Pancreas (tissue), 10 donors: ENCODE measurements at regions not wholly inside any gene's neighbourhood (a gene's known extent, or its start where the extent isn't known, plus 50 kb on each side); places are given as distances from the start of the nearest gene placed in this dataset.

Source experiments
- ATAC-seq, 4 donors: fragments of 200-7000 bp; cut with Tn5 transposase; one replicate each; pipeline versions ENCODE4 v1.8.0 to v1.9.1; 2020; ENCODE audit warnings: mild to moderate bottlenecking in 4 of 4, moderate library complexity in 4 of 4
- DNase-seq, 6 donors: peaks; one replicate each; pipeline ENCODE4 v3.0.0-alpha.2; 2020
- FAIRE-seq: peaks from 2 replicates; lab custom pipeline; 2012; peaks lifted over from hg19 to GRCh38; lab: Jason Lieb, UNC
- H3K27ac ChIP-seq, 4 donors: fragments of 200-600 bp; sonication (generic); 1 replicate in 3 of 4; 2 replicates in 1 of 4; pipeline versions ENCODE4 v1.5.0 to v1.8.0; 2020
- H3K27me3 ChIP-seq, 4 donors: fragments of 200-600 bp; one replicate each; pipeline ENCODE4 v1.8.0; 2021
- H3K36me3 ChIP-seq, 3 donors: fragments of 200-600 bp; sonication (generic) in 1 of 3; one replicate each; pipeline versions ENCODE4 v1.5.0 to v1.8.0; 2020 to 2021
- H3K4me1 ChIP-seq, 3 donors: fragments of 200-600 bp; one replicate each; pipeline ENCODE4 v1.8.0; 2021
- H3K4me3 ChIP-seq, 4 donors: fragments of 200-600 bp; sonication (generic) in 2 of 4; one replicate each; pipeline versions ENCODE4 v1.5.0 to v1.8.0; 2020 to 2021
- H3K9me3 ChIP-seq, 4 donors: fragments of 200-600 bp; one replicate each; pipeline ENCODE4 v1.8.0; 2021
- WGBS, 2 donors: extraction: QIAGEN DNeasy Blood & Tissue Kit; methylation state at CpG; one replicate each; pipeline ENCODE4 v1.1.7; 2013; 5-methylcytosine and 5-hydroxymethylcytosine counted together
- intact Hi-C, 3 donors: fragments of 100-400 bp; cut with DNase I; formaldehyde crosslinking; loops; one replicate each; pipeline versions ENCODE4 v1.11.1 to v1.14.2; 2022
- TF ChIP-seq, protein P1 (sequence below), 4 donors: fragments of 200-600 bp; sonication (generic) in 3 of 4; IDR thresholded peaks; one replicate each; pipeline versions ENCODE4 v1.5.0 to v1.8.0; 2021; ENCODE audit warnings: antibody characterized with exemption in 4 of 4
- donor health status: healthy with polysubstance abuse.
- donor health status: DM: no; HTN: no; CAD: no; lungs with moderate emphysema.
- donor health status: DM: no; HTN: no; CAD: no.
- donor health status: control.
- donor health status: control.
- donor health status: Bipolar disorder and iron deficiency.
- donor health status: DM: yes; HTN: yes; CAD: no.
- donor health status: DM: no; HTN: no; CAD: no.
- donor health status: DM: no; HTN: no; CAD: no.
- donor health status: DM: yes; HTN: yes; CAD: no.

DNA sequence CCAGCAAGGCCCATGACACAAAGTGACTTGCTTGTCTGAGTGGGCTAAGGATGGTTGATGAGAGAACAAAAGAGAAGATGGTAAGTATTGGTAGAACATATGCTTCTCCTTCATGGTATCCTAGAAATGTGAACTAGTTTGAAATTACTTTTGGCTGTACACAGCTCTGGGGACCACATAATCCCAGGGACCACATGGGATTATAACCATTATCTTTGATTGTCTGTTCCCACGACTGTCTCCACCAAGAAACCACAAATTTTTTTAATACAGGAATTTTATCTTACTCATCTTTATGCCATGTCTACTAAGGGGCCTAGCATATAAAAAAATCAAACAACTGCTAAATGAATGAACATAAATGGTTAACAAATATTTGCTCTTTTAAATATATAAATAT lies 155.3 kb upstream of the PRICKLE2 start:
- H3K27ac ChIP-seq = no peak overlapping the region
- no peak for FAIRE-seq
- no peak for DNase-seq
- no peaks in the 10 kb centered on the region for H3K27me3 ChIP-seq
- H3K4me3 ChIP-seq = no peak overlapping the region
- H3K4me1 ChIP-seq = no peaks in the 10 kb centered on the region
- ATAC-seq = no peak
- TF ChIP-seq, protein P1, sequence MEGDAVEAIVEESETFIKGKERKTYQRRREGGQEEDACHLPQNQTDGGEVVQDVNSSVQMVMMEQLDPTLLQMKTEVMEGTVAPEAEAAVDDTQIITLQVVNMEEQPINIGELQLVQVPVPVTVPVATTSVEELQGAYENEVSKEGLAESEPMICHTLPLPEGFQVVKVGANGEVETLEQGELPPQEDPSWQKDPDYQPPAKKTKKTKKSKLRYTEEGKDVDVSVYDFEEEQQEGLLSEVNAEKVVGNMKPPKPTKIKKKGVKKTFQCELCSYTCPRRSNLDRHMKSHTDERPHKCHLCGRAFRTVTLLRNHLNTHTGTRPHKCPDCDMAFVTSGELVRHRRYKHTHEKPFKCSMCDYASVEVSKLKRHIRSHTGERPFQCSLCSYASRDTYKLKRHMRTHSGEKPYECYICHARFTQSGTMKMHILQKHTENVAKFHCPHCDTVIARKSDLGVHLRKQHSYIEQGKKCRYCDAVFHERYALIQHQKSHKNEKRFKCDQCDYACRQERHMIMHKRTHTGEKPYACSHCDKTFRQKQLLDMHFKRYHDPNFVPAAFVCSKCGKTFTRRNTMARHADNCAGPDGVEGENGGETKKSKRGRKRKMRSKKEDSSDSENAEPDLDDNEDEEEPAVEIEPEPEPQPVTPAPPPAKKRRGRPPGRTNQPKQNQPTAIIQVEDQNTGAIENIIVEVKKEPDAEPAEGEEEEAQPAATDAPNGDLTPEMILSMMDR (IDR thresholded peaks at IDR 0.05) = no peak
- H3K36me3 ChIP-seq = no peaks in the 10 kb centered on the region
- intact Hi-C loops = no loop called here
- 76 to 84% methylated on average over 1 of the region's 1 CpG for WGBS, 2 donors
- no peaks in the 10 kb centered on the region for H3K9me3 ChIP-seq

DNA sequence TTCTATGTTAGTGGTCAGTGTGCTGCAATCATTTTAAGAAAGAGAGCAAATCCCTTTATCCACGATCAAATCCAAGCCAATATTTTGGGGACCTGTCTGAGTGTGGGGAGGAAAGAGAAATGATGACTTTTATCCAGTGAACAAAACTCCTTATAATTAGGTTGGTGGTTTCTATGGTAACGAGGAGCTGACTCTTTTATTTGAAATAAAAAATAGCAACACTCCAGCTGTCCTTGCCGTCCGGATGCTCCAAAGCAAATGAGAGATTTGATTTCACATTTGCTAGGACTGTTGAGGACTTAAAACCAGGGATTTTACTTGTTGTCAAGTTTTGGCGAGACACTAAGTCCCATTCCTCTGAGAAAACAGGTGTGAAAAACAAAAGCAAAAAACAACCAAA lies 154.0 kb upstream of the PRICKLE2 start:
- Histone ChIP-seq H3K9me3 (no peaks in the 10 kb centered on the region), H3K27me3 (no peaks in the 10 kb centered on the region), H3K4me1 (no peaks in the 10 kb centered on the region), H3K36me3 (no peaks in the 10 kb centered on the region), H3K4me3 (no peak overlapping the region), H3K27ac (no peak overlapping the region)
- FAIRE-seq (no peak), DNase-seq (no peak), ATAC-seq (no peak)
- 78 to 83% methylated on average over 5 of the region's 5 CpGs for WGBS, 2 donors
- intact Hi-C loops = no loop called here
- TF ChIP-seq, protein P1 (IDR thresholded peaks at IDR 0.05) = no peak

DNA sequence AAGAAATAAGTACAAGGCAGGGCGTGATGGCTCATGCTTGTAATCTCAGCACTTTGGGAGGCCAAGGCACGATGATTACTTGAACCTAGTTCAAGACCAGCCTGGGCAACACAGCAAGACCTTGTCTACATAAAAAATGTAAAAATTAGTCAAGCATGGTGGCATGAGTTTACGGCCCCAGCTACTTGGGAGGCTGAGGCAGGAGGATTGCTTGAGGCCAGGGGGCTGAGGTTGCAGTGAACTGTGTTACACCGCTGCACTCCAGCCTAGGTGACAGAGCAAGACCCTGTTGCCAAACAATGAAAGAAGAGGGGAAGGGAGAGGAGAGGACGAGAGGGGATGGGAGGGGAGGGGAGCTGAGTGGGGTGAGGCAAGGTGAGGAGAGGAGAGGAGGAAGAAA lies 152.7 kb upstream of the PRICKLE2 start:
- H3K4me1 ChIP-seq = no peaks in the 10 kb centered on the region
- ATAC-seq = no peak
- no peak for FAIRE-seq
- no peak for DNase-seq
- H3K4me3 ChIP-seq = no peak overlapping the region
- intact Hi-C loops = no loop called here
- no peaks in the 10 kb centered on the region for H3K36me3 ChIP-seq
- TF ChIP-seq, protein P1 (IDR thresholded peaks at IDR 0.05) = no peak
- WGBS, 2 donors = 91 to 98% methylated on average over 5 of the region's 5 CpGs
- no peaks in the 10 kb centered on the region for H3K9me3 ChIP-seq
- no peak overlapping the region for H3K27ac ChIP-seq
- no peaks in the 10 kb centered on the region for H3K27me3 ChIP-seq

DNA sequence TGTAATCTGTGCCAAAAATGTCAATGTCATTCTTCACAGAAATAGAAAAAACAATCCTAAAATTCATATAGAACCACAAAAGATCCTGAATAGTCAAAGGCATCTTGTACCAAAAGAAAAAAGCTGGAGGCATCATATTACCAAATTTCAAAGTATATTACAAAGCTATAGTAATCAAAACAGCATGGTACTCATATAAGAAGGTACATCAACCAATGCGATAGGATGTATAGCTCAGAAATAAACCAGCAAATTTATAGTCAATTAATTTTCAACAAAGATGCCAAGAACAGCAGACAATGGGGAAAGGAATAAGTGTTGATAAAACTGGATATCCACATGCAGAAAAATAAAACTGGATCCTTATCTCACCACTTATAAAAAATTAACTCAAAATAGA lies 150.5 kb upstream of the PRICKLE2 start:
- H3K36me3 ChIP-seq = no peaks in the 10 kb centered on the region
- H3K4me1 ChIP-seq = no peaks in the 10 kb centered on the region
- TF ChIP-seq, protein P1 (IDR thresholded peaks at IDR 0.05) = no peak
- H3K9me3 ChIP-seq = no peaks in the 10 kb centered on the region
- 95 to 100% methylated on average over 1 of the region's 1 CpG for WGBS, 2 donors
- no peak for ATAC-seq
- DNase-seq = no peak
- no peaks in the 10 kb centered on the region for H3K27me3 ChIP-seq
- intact Hi-C loops = no loop called here
- H3K4me3 ChIP-seq = no peak overlapping the region
- H3K27ac ChIP-seq = no peak overlapping the region
- FAIRE-seq = no peak

DNA sequence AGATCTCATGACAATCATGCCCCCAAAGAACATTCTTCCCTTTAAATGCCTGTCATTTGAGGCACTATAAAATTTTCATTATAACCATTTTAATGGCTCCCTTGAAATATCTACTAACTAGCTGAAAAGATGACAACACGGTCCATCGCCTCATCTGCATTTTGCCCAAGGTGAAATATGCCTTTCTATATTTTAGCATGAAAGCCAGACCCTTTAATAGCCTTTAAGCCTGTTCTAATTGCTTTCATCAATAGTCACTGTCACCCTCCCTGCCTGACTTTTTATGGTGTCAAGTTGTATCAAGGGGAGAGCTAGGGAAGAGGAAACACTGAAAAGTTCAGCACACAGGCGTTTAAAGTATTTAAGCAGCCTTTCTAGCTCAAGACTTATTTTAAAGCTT lies 144.1 kb upstream of the PRICKLE2 start:
- peaks cover 13% of the 10 kb centered on the region in 3 donors for H3K4me1 ChIP-seq
- no peak overlapping the region for H3K4me3 ChIP-seq
- TF ChIP-seq, protein P1 (IDR thresholded peaks at IDR 0.05) = no peak
- 98% methylated on average over 3 of the region's 3 CpGs for whole genome bisulfite sequencing, 2 donors
- no peaks in the 10 kb centered on the region for H3K27me3 ChIP-seq
- no peaks in the 10 kb centered on the region for H3K9me3 ChIP-seq
- H3K27ac ChIP-seq = no peak overlapping the region
- intact Hi-C loops = no loop called here
- ATAC-seq (no peak), FAIRE-seq (no peak), DNase-seq (no peak)
- no peaks in the 10 kb centered on the region for H3K36me3 ChIP-seq
